NCI-H1417 (cell line): ENCODE measurements at regions not wholly inside any gene's neighbourhood (a gene's known extent, or its start where the extent isn't known, plus 50 kb on each side); places are given as distances from the start of the nearest gene placed in this dataset.
A peak's percentile ranks its signal among the peaks of the same experiment; 100 is the strongest.
"Not testable (repeated sequence)": the region's sequence is repeated elsewhere in the genome, so short reads cannot be mapped to it uniquely, and the experiment has no call there.

Experiments
- DNase-seq, 3 experiments: peaks; one replicate each; lab custom pipeline; 2025; lab: John Stamatoyannopoulos, UW

DNA sequence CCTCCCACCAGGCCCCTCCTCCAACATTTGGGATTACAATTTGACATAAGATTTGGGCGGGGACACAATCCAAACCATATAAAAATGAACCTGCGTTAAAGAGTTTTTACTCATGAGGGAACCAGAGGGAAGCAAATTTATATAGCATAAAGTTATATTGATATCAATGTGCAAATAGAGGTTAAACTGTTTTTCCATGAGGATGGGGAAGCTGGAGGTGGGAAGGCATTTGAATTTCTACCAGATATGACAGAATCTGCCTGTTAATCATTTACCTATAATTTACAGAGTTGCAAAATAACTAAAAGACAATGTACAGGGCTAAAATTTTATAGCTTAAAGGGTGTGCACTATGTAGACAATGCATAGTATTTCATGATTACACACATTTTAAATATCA, 322.0 kb upstream of the FKBP1C start:
- no peak for DNase-seq

GRCh38 chr6:62891065-62891647, 320.1 kb upstream of the FKBP1C start:
- DNase-seq = peak in 1 of 3 experiments; percentile 55

DNA sequence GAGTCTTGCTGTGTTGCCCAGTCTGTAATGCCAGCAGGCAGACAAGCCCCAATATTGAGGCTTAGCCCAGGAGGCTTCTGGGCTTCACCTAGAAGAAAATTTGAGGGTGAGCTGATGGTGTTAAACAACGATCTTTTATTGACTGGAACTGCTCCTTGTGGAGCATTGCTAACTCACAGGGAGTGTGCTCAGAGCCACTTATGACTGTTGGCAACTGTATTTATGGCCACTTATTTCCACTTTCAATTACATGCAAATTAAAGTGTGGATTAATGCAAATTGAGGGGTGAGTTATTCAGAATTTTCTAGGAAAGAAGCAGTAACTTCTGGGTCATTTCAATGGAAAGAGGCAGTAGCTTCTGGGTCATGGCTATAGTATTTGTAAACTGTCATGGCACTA, 317.2 kb upstream of the FKBP1C start:
- DNase-seq = no peak

GRCh38 chr6:62903266-62903665, 308.0 kb upstream of the FKBP1C start:
- no peak for DNase-seq

DNA sequence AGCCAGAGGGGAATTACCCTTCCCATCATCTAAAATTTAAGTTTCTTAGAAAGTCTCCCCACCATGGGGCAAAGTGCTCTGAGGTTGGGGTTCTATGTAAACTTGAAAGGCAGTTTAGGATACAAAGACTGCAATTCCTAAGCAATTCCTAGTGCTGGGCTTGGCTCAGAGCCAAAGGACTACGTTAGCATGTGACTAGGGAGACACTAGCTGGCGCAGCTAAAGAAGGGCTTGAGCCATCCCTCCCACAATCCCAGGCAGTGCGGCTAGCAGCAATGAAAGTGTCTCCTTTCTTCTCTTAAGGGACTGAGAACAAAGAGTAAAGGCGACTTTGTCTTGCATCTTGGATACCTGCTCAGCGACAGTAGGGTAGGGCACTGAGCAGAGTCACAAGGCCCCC, 306.6 kb upstream of the FKBP1C start:
- DNase-seq = no peak

DNA sequence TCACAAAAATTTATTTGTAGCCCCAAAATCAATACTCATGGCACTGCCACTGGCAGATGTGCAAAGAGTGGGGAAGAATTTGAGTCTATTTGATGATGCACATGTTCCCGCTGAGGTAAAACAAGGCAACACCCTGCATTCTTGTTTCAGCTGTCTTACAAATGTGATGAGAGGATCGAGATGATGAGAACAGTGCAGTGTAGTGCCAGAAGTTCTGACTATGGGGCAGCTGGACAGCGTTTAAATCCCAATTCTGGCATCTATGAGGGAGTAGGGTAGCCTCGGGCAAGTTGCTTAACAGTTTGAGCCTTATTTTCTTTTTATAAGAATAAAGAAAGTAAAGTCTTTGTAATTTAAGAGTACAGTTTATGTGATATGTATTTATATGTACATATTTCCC, 296.7 kb upstream of the FKBP1C start:
- DNase-seq = no peak

DNA sequence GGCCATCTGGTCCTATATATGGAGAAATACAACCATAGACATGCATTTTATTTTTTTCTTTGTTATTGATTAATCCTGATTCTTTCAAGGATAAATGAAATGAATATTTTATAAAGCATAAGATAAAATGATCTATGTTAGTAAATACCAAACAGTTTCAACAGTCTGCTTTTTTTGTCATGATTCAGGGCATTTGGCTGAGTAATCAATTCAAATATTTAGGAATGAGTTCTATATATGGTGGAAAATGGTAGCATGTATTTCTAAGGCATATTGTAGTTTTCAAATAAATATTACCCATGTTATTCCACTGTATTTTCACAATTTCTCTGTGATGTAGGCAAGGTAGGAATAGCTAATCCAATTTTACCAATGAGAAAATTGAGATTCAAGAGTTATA, 287.5 kb upstream of the FKBP1C start:
- DNase-seq = no peak

DNA sequence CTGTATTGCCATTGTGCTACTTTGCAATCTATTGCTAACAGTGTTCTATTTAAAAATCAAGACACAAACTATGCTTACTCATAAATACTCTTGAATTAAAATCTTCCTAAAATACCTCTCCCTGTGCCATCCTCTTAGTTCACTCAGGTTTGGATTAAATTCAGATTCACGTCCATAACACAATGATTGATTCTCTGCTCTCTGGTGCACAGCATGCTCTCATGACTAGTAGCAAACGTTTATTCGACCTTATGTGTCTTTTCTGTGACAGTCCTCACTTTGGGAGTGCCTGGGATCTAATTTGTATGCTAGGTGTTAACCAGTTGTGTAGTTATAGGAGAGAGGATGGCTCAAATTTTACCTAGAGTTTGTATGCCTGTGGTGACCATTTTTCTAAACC, 270.4 kb upstream of the FKBP1C start:
- peak in 1 of 3 experiments; percentile 33 for DNase-seq

- no peak for DNase-seq
These were observed 269.3 kb upstream of the FKBP1C start for GRCh38 chr6:62942000-62942399.

DNA sequence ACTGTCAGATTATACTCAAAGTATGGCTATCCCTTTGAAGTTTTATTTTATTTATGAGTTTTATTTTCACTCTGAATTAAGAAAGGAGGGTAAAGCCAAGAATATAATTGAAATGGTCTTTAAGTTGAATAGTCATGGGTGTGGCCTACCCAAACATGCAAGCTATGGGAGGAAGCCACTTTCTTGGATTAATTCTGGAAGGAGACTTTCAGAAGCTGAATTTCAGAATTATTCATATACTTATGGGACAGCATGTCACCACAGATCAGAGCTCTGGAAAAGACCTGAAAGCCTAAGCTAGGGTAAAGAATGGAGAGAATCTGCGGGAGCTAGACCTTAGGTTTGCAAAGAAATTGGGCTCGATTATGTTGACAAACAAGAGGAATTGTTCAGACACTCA, 242.4 kb upstream of the FKBP1C start:
- no peak for DNase-seq

DNA sequence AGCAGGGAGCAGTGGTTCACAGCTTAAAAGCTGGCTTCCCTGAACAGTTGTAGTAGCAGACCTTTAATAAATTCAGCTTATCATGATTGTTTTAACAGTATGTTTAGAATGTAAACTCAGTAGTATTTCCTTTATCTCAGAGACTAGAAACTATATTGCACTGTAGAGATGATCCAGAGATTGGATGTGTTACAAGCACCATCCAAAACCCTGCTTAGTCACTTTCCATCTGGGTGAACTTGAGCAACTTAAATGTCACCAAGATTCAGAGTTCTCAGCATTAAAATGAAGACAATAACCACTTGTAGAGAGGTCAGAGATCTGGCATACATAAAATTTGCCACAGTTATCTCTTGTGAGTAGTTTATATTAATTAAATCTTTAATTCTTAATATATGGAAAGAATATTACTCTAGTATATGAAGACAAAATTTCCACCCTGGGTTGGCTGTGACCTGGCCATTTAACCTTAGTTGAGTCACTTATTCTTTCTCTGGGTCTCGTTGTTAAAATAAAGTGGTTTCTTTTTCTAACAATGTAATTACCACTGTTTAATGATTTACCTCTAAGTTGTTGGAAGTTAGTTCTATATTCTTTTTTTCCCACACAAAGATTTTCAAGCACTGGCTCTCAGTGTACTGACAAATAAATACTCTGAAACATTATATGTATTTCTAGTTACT, 239.2 kb upstream of the FKBP1C start:
- DNase-seq = no peak

DNA sequence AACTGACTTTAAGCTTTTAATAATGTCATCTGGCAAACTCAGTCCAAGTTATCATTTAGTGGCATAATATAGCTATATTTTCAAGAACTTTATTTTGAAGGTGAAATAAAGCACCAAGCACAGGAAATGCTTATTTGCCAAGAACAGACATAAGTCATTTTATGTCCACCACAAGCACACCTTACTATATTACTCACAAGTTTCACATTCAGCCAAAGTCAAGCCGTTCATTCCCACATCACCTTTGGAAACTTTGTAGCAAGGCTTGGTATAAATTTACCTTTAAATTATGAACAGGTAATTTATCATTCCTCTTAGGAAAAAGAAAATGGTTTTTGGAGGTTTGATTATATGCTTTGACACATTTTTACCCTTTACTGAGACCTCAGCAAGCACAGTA, 236.8 kb upstream of the FKBP1C start:
- no peak for DNase-seq

DNA sequence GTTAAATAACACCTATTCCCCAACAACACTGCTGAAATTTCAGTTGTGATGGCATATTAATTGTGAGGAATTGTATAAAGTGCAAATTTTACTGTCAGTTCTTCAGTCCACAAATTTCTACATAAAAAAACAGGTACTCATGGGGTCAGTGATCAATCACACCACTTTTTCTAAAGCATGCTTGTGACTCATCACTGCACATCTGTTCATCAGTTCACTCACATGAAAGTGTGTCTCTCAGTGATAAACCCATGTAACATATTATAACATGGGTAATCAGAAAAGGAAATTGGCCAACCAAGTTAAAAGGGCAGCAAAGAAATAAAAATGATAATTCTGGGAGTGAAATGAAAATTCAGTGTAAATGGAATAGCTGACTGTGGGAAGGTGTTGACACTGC, 234.7 kb upstream of the FKBP1C start:
- DNase-seq = no peak

GRCh38 chr6:62978920-62979319, 232.3 kb upstream of the FKBP1C start:
- DNase-seq = no peak

- DNase-seq = no peak
These were observed 231.2 kb upstream of the FKBP1C start for GRCh38 chr6:62980093-62980492.

DNA sequence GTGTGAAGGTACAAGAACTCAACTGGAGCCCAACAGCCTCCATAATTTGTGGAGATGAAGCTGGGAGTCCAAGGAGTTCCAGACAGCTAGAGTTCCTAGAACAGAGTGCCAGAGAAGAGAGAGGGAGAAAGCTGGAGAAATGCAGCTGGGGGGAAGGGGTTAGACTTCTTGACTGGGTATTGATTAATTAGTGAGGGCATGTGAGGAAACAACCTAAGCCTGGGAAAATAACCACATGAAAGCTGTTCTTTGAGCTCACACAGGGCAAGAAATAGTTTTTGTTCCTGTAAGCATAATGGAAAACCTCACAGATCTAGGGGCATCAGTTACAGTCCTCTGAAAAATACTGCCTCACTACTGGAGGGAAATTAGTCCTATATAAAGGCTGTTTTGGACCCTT, 230.5 kb upstream of the FKBP1C start:
- no peak for DNase-seq

GRCh38 chr6:62982951-62983350, 228.3 kb upstream of the FKBP1C start:
- no peak for DNase-seq

DNA sequence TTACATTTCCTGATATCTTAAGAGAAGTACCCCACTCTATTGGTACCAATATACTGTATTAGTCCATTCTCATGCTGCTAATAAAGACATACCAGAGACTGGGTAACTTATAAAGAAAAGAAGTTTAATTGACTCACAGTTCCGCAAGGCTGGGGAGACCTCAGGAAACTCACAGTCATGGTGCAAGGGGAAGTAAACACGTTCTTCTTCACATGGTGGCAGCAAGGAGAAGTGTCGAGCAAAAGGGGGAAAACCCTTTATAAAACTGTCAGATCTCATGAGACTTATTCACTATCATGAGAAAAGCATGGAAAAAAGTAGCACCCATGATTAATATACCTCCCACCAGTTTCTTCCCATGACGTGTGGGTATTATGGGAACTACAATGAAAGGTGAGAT, 219.6 kb upstream of the FKBP1C start:
- not testable (repeated sequence) for DNase-seq

DNA sequence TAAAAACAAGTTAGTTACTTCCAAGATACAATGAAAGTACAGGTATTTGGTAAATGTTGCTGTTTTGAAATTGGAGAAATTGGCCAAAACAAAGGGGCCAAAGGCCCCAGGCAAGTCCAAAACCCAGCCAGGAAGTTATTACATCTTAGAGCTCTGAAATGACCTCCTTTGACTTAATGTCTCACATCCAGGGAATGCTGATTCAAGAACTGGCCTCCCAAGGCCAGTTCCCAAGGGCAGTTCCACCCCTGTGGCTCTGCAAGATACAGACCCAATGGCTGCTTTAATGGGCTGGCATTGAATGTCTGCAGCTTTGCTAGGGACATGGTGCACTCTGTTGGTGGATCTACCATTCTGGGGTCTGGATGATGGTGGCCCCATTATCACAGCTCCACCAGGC, 217.3 kb upstream of the FKBP1C start:
- DNase-seq = no peak

GRCh38 chr6:62998022-62998421, 213.2 kb upstream of the FKBP1C start:
- no peak for DNase-seq

DNA sequence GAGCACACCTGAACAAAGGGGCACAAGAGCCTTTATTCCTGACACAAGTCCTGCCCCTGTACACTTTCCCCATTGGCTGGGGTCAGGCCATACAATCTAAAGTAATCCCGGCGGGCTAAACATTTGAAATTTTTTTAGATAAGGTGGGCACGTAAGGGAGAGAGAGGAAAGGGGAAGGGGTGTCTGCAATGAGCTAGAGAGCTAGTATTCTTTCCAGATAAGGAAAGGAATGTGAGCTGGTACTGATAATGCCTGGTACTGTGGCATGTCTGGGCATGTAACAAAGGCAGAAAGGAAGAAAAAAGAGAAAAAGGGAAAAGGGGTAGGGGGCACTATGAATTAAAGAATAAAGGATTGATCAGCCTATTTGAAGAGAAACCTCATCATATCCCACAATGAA, 212.0 kb upstream of the FKBP1C start:
- not testable (repeated sequence) for DNase-seq

DNA sequence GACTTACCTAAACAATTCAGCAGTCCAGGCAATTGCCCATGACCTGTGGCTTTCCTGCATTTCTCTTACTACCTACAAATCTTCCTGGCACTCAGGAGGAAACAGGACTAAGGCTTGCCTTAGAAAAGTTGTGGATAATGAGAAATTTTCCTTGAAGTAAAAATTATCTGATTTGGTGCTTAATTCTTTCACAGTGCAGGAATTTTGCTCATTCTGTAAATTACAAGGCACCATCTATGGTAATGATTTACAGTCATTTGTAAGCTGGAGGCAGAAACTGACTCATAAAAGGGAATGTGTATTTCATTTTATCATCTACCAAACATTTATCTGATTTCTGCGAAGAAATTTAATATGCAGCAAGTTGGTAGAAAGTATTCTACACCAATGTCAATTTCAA, 211.5 kb upstream of the FKBP1C start:
- no peak for DNase-seq

GRCh38 chr6:63006018-63006417, 205.3 kb upstream of the FKBP1C start:
- DNase-seq = not testable (repeated sequence)

DNA sequence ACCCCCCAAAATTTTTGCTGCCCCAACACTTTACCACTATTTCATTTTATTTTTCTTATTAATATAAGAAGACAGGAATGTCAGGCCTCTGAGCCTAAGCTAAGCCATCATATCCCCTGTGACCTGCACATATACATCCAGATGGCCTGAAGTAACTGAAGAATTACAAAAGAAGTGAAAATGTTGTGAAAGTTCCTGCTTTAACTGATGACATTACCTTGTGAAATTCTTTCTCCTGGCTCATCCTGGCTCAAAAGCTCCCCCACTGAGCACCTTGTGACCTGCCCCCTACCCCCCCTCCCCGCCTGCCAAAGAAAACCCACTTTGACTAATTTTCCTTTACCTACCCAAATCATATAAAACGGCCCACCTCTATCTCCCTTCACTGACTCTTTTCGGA, 200.3 kb upstream of the FKBP1C start:
- DNase-seq = not testable (repeated sequence)
